C4-2B (cell line): ENCODE measurements at regions not wholly inside any gene's neighbourhood (a gene's known extent, or its start where the extent isn't known, plus 50 kb on each side); places are given as distances from the start of the nearest gene placed in this dataset.
"Not testable (repeated sequence)": the region's sequence is repeated elsewhere in the genome, so short reads cannot be mapped to it uniquely, and the experiment has no call there.

ENCODE experiments used
- H3K27ac ChIP-seq: fragments of 450-650 bp; 2 replicates; pipeline ENCODE4 v1.5.1; 2017
- ZFX ChIP-seq: fragments of 450-650 bp; IDR thresholded peaks from 2 replicates; pipeline ENCODE4 v1.6.1; 2017
- TF ChIP-seq, protein P1 (sequence below): fragments of 450-650 bp; conservative IDR thresholded peaks from 2 replicates; pipeline ENCODE4 v1.5.1; 2017; ENCODE audit warnings: mild to moderate bottlenecking

DNA sequence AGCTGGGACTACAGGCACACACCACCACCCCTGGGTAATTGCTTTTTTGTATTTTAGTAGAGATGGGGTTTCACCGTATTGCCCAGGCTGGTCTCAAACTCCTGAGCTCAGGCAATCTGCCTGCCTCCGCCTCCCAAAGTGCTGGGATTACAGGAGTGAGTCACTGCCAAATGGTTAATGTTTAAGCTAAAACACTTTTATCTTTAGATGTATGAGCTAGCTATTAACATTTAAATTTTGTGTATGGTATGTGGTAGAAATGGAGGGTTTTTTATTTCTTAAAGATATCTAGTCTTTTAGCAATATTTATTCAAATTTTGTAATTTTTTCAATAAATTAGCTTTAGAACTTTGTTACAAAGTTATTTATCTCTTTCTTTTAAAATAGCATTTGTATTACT, 1659.8 kb upstream of the ADGRL3 start:
- no peak overlapping the region for H3K27ac ChIP-seq
- TF ChIP-seq, protein P1, sequence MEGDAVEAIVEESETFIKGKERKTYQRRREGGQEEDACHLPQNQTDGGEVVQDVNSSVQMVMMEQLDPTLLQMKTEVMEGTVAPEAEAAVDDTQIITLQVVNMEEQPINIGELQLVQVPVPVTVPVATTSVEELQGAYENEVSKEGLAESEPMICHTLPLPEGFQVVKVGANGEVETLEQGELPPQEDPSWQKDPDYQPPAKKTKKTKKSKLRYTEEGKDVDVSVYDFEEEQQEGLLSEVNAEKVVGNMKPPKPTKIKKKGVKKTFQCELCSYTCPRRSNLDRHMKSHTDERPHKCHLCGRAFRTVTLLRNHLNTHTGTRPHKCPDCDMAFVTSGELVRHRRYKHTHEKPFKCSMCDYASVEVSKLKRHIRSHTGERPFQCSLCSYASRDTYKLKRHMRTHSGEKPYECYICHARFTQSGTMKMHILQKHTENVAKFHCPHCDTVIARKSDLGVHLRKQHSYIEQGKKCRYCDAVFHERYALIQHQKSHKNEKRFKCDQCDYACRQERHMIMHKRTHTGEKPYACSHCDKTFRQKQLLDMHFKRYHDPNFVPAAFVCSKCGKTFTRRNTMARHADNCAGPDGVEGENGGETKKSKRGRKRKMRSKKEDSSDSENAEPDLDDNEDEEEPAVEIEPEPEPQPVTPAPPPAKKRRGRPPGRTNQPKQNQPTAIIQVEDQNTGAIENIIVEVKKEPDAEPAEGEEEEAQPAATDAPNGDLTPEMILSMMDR = no peak
- no peak for TF ChIP-seq ZFX

DNA sequence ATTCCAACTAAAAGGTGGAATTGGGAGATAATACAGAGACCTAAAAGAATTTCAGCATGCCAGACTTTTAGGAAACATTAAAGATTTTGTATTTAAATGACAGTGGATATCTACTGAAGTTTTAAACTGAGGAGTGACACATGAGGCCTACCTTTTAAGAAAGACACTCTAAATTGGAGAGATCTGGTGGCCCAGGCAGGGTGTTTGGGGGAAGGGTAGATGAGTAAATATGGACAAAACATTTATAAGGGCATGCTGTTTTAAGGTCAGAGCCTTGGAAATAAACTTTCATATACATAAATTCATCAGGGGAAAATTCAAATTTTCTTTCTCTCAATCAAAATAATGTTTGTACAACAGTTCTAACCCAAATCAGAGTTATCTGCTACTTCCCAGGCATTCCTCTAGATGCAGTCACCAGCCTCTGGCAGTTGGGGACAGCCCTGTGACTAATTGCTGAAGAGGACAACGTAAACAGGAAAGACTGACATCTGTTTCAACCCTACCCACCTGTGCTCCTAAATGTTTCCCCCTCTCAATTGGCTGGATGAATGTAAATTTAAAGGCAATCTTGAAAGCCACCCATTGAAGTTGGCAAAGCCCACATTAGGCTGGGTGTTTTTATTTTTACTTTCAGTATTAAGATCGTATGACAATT, 1646.9 kb upstream of the ADGRL3 start:
- TF ChIP-seq ZFX = no peak
- TF ChIP-seq, protein P1 = no peak
- no peak overlapping the region for H3K27ac ChIP-seq

DNA sequence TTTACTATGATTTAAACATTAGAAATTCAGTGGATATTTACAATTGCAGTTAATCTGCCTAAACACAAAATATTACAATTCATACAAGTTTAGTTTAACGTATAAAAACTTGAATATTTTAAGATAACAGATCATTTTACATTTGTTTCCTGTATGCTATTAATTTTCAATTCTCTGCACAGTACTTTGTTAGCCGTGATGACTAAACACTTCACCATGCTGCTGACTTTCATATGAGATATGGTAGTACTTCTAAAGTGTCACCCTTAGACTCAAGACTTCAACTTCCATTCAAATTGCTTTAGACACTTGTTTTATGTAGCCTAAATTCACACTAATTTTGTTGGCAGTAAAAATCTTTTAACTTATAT, 1646.4 kb upstream of the ADGRL3 start:
- no peak overlapping the region for H3K27ac ChIP-seq
- TF ChIP-seq ZFX = no peak
- TF ChIP-seq, protein P1 = no peak

DNA sequence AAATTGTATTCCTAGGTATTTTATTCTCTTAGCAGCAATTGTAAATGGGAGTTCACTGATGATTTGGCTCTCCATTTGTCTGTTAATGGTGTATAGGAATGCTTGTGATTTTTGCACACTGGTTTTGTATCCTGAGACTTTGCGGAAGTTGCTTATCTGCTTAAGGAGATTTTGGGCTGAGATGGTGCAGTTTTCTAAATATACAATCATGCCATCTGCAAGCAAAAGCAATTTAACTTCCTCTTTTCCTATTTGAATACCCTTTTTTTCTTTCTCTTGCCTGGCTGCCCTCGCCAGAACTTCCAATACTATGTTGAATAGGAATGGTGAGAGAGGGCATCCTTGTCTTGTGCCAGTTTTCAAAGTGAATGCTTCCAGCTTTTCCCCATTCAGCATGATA, 1643.9 kb upstream of the ADGRL3 start:
- H3K27ac ChIP-seq = not testable (repeated sequence)

DNA sequence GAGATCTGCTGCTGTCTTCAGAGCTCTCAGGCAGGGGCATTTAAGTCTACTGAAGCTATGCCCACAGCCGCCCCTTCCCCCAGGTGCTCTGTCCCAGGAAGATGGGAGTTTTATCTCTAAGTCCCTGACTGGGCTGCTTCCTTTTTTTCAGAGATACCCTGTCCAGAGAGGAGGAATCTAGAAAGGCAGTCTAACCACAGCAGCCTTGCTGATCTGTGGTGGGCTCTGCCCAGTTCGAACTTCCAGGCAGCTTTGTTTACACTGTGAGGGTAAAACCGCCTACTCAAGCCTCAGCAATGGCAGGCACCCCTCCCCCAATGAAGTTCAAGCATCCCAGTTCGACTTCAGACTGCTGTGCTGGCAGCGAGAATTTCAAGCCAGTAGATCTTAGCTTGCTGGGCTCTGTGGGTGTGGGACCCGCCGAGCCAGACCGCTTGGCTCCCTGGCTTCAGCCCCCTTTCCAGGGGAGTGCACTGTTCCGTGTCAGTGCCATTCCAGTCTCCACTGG, 1639.9 kb upstream of the ADGRL3 start:
- not testable (repeated sequence) for H3K27ac ChIP-seq

DNA sequence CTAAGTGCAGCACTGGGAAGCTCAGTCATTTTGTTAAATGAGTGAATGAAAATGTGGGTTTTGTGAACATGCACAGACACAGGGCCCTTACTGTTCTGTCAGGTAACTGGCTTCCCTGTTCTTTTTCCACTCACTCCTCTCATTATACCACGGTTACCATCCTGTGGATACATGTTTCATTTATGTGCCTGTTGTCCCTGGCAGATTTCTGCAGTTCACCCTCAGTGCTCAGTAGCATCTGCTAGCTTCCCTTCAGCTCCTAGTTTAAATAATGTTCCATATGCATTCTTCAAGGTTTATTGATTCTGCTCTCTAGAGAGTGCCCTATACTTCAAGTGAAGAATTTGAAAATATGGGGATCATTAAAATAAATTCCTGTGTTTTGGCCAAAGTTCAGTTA, 1634.3 kb upstream of the ADGRL3 start:
- no peak overlapping the region for H3K27ac ChIP-seq
- TF ChIP-seq ZFX = no peak
- TF ChIP-seq, protein P1 = no peak

DNA sequence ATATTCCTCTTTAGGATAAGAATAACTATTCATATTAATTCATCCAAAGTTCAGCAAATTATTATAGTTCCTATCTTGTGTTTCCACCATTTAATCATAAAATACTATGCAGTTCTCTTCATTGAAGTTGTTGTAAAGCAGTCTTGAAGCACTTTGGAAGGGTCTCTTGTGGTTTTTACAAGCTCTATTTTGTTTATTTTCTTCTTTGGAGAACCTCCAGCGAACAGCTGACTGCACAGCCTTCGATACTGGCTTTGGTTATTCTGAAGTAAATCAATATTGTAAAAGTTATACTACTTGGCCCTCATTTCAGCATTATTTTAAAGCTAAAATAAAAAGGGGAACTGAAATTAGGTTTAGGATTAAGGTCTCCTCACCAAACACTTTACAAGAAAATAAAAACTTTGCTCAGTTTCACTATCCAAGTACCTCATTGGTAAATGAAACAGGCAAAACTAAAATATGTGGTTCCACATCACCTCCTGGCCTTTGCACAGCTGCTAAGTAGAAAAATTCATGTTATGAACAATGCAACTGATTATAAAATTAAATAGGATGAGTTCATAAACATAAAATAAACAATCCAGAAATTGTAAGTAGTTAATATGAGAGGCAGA, 1629.2 kb upstream of the ADGRL3 start:
- H3K27ac ChIP-seq = no peak overlapping the region

DNA sequence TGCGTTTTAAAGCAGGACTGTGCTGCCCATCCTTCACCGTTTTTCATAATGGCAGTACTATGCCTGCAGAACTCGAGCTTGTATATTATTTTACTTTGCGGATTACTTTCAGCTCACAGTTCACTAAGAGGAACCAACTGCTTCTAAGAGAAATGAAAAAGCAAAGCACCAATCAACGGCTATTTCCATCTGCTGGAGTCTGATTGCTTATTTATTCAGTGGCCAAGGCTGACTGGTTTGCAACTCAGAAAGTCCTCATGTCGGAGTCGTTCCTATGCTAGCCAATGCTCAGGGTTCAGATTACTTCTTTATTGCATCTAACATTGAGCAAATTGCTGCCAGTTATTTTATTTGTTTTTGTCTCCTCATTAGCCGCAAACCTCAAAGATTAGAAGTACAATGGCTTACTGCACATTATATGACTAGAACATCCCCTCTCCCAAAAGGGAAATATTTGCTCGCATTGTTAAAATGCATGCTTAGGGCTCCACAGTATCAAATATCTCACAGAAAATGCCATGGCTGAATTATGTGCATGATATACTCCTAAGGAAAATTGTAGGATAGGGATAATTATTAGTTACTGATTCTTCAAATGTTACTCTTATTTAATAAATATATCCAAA, 1628.2 kb upstream of the ADGRL3 start:
- H3K27ac ChIP-seq = no peak overlapping the region
- no peak for TF ChIP-seq ZFX
- TF ChIP-seq, protein P1 = no peak

More for the DNA sequence above, 1629.2 kb upstream of the ADGRL3 start:
- TF ChIP-seq, protein P1 = no peak
- TF ChIP-seq ZFX = no peak
